K562 (cell line): ENCODE measurements at regions not wholly inside any gene's neighbourhood (a gene's known extent, or its start where the extent isn't known, plus 50 kb on each side); places are given as distances from the start of the nearest gene placed in this dataset.

Experiments used
- ATAC-seq: fragments of 200-7000 bp; cut with Tn5 transposase; 3 replicates; pipeline ENCODE4 v1.9.1; 2020; ENCODE audit warnings: moderate library complexity
- BruUV-seq: library from RNA; stranded (reverse); fragments of 400-500 nt; replicated peaks from 2 replicates; lab custom pipeline; 2021; lab: Mats Ljungman, UMichigan
- CTCF ChIA-PET: fragments of 300-600 bp; formaldehyde crosslinking; extraction: SDS; loops from one replicate; lab custom pipeline; 2021; ENCODE audit warnings: low intra/inter-chr PET ratio; lab: Yijun Ruan, JAX
- POLR2A ChIA-PET: fragments of 300-600, 350-650 bp; sonication (Branson Sonifier 250); formaldehyde crosslinking; extraction: SDS; loops from one replicate; lab custom pipeline; 2021; ENCODE audit warnings: antibody characterized with exemption, inconsistent platforms; lab: Yijun Ruan, JAX
- DNase-seq, 4 experiments: peaks; one replicate each; pipeline versions ENCODE4 v3.0.0 to v3.0.0-alpha.2; 2011 to 2018; ENCODE audit warnings: low spot score in 3 of 4, mixed read lengths in 3 of 4; ENCODE audit errors: extremely low read depth in 1 of 4
- FAIRE-seq: peaks from 2 replicates; lab custom pipeline; 2011; peaks lifted over from hg19 to GRCh38; lab: Jason Lieb, UNC
- H2AFZ ChIP-seq: 2 replicates; pipeline ENCODE4 v1.6.0; 2011; ENCODE audit warnings: low read depth, low read length, control low read depth, inconsistent platforms
- H3K27ac ChIP-seq: fragments of 200-600 bp; 3 replicates; pipeline ENCODE4 v1.8.0; 2011; ENCODE audit warnings: low read depth, mild to moderate bottlenecking, control low read depth, inconsistent platforms, low read length, moderate library complexity, mixed read lengths; ENCODE audit errors: extremely low read depth
- H3K27me3 ChIP-seq, 2 experiments: fragments of 300-600 bp in 1 of 2; 2 replicates in 1 of 2; 3 replicates in 1 of 2; pipeline versions ENCODE4 v1.6.0 to v1.8.0; 2011; ENCODE audit warnings: inconsistent platforms in 2 of 2, low read length in 2 of 2, mild to moderate bottlenecking in 1 of 2, mixed read lengths in 1 of 2, moderate library complexity in 1 of 2; ENCODE audit not compliant: control insufficient read depth in 2 of 2, insufficient read depth in 2 of 2
- H3K36me3 ChIP-seq: fragments of 300-600 bp; 3 replicates; pipeline ENCODE4 v1.8.0; 2011; ENCODE audit warnings: mild to moderate bottlenecking, low read length, inconsistent platforms; ENCODE audit not compliant: control insufficient read depth, insufficient read depth
- H3K4me1 ChIP-seq, 2 experiments: fragments of 200-600 bp in 1 of 2; replicated peaks in 1 of 2; 2 replicates in 1 of 2; 3 replicates in 1 of 2; pipeline versions ENCODE4 v1.5.1 to v1.8.0; 2011; ENCODE audit warnings: inconsistent platforms in 2 of 2, low read length in 2 of 2, mild to moderate bottlenecking in 1 of 2, mixed read lengths in 1 of 2, moderate library complexity in 1 of 2; ENCODE audit not compliant: control insufficient read depth in 2 of 2, insufficient read depth in 2 of 2
- H3K4me2 ChIP-seq: 2 replicates; pipeline ENCODE4 v1.6.1; 2011; ENCODE audit warnings: low read length, control low read depth, inconsistent platforms, mixed read lengths; ENCODE audit not compliant: insufficient read depth
- H3K4me3 ChIP-seq: fragments of 200-600 bp; sonication (generic), shearing (Covaris generic); 2 replicates; pipeline ENCODE4 v1.5.1; 2016; ENCODE audit warnings: control low read depth, inconsistent platforms
- H3K79me2 ChIP-seq: fragments of 200-600 bp; 3 replicates; pipeline ENCODE4 v1.8.0; 2011; ENCODE audit warnings: low read length, inconsistent platforms; ENCODE audit not compliant: control insufficient read depth, insufficient read depth
- H3K9ac ChIP-seq, 2 experiments: 2 replicates each; pipeline versions ENCODE4 v1.6.0 to v1.6.1; 2011; ENCODE audit warnings: low read depth in 2 of 2, low read length in 2 of 2, control low read depth in 1 of 2, inconsistent platforms in 1 of 2, mild to moderate bottlenecking in 1 of 2, mixed read lengths in 1 of 2; ENCODE audit not compliant: insufficient read depth in 1 of 2
- H3K9me1 ChIP-seq: one replicate; pipeline ENCODE4 v1.6.0; 2011; ENCODE audit warnings: inconsistent platforms, mild to moderate bottlenecking, low read length, moderate library complexity; ENCODE audit not compliant: control insufficient read depth, insufficient read depth
- H3K9me3 ChIP-seq: replicated peaks from 2 replicates; pipeline ENCODE4 v1.5.1; 2011; ENCODE audit warnings: low read depth, low read length, inconsistent platforms; ENCODE audit not compliant: control insufficient read depth, insufficient read depth
- H4K20me1 ChIP-seq: replicated peaks from 2 replicates; pipeline ENCODE4 v1.6.1; 2011; ENCODE audit warnings: low read length, inconsistent platforms, mixed read lengths; ENCODE audit not compliant: control insufficient read depth, insufficient read depth
- FOXA1 ChIP-seq: fragments of 450-650 bp; IDR thresholded peaks from 2 replicates; pipeline ENCODE4 v1.6.1; 2016; ENCODE audit warnings: mild to moderate bottlenecking, borderline replicate concordance
- MBD1 ChIP-seq: fragments of 250-450 bp; sonication (Bioruptor Pico); IDR thresholded peaks from 2 replicates; pipeline ENCODE4 v1.8.0; 2022; ENCODE audit warnings: inconsistent platforms
- TCF3 ChIP-seq: sonication (generic); formaldehyde crosslinking; IDR thresholded peaks from 2 replicates; pipeline ENCODE4 v1.4.0; 2020; ENCODE audit warnings: mild to moderate bottlenecking, missing genetic modification reagents
- ZFX ChIP-seq: sonication (generic); formaldehyde crosslinking; IDR thresholded peaks from 2 replicates; pipeline ENCODE4 v1.8.0; 2022; ENCODE audit warnings: mild to moderate bottlenecking, missing genetic modification reagents, moderate library complexity
- WGBS: fragments of 100-300 bp; shearing (Covaris generic); methylation state at CpG from one replicate; pipeline ENCODE4 v1.1.6; 2016; ENCODE audit warnings: low coverage, mixed read lengths; ENCODE audit not compliant: insufficient coverage; ENCODE audit errors: missing lambda C conversion rate; 5-methylcytosine and 5-hydroxymethylcytosine counted together
- in situ Hi-C: fragments of 300-500 bp; cut with MboI; formaldehyde crosslinking; loops from 4 replicates; pipeline ENCODE4 v1.15.0; 2018; ENCODE audit warnings: inconsistent platforms, mixed read lengths
- intact Hi-C: fragments of 100-400 bp; cut with micrococcal nuclease; formaldehyde crosslinking; loops from 2 replicates; pipeline ENCODE4 v1.14.2; 2022
- TF ChIP-seq, protein P1 (sequence below): sonication (generic); IDR thresholded peaks from 2 replicates; pipeline ENCODE4 v1.6.1; 2016

- TF ChIP-seq TCF3 (CRISPR knock-in tag) (no peak), ZFX (CRISPR knock-in tag) (no peak)
- TF ChIP-seq, all 486 proteins: peak for 0
Measured at GRCh38 chr15:53875139-53875538, 103.1 kb upstream of the UNC13C start (continued).

GRCh38 chr15:53872410-53872809 is 105.8 kb upstream of the UNC13C start:
- ATAC-seq = no peak
- 3% methylated on average over 2 of the region's 2 CpGs for WGBS
- Histone ChIP-seq H4K20me1 (no peaks in the 10 kb centered on the region), H3K9me3 (no peaks in the 10 kb centered on the region)
- intact Hi-C loops = no loop called here
- TF ChIP-seq FOXA1 (no peak), MBD1 (no peak)
- TF ChIP-seq, protein P1, sequence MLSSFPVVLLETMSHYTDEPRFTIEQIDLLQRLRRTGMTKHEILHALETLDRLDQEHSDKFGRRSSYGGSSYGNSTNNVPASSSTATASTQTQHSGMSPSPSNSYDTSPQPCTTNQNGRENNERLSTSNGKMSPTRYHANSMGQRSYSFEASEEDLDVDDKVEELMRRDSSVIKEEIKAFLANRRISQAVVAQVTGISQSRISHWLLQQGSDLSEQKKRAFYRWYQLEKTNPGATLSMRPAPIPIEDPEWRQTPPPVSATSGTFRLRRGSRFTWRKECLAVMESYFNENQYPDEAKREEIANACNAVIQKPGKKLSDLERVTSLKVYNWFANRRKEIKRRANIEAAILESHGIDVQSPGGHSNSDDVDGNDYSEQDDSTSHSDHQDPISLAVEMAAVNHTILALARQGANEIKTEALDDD = no peak
- TF ChIP-seq, all 486 proteins: peak for 0
- no peak overlapping the region for H2AFZ ChIP-seq
- no peaks in the 10 kb centered on the region for H3K27me3 ChIP-seq
- H3K4me3 ChIP-seq = no peak overlapping the region
- no peaks in the 10 kb centered on the region for H3K79me2 ChIP-seq
- H3K4me2 ChIP-seq = no peak overlapping the region
- no peaks in the 10 kb centered on the region for H3K36me3 ChIP-seq
- in situ Hi-C loops = no loop called here
- no peak overlapping the region for H3K27ac ChIP-seq
- ChIA-PET CTCF (no interaction called here), POLR2A (no interaction called here)
- BruUV-seq = no TSS peak
- FAIRE-seq (no peak), DNase-seq (no peak)
- no peaks in the 10 kb centered on the region for H3K4me1 ChIP-seq
- no peaks in the 10 kb centered on the region for H3K9me1 ChIP-seq
- no peak overlapping the region for H3K9ac ChIP-seq
